HUES6 (cell line): ENCODE measurements at regions not wholly inside any gene's neighbourhood (a gene's known extent, or its start where the extent isn't known, plus 50 kb on each side); places are given as distances from the start of the nearest gene placed in this dataset.

Experiments
- H3K27ac ChIP-seq: 2 replicates; pipeline ENCODE4 v1.7.0; 2013; ENCODE audit warnings: low read depth, mild to moderate bottlenecking, low read length, inconsistent platforms
- H3K27me3 ChIP-seq: 2 replicates; pipeline ENCODE4 v1.6.1; 2013; ENCODE audit warnings: low read length; ENCODE audit not compliant: control insufficient read depth, insufficient read depth
- H3K36me3 ChIP-seq: 2 replicates; pipeline ENCODE4 v1.6.1; 2013; ENCODE audit warnings: low read length; ENCODE audit not compliant: control insufficient read depth, insufficient read depth
- H3K4me1 ChIP-seq: 2 replicates; pipeline ENCODE4 v1.6.1; 2013; ENCODE audit warnings: low read length; ENCODE audit not compliant: control insufficient read depth, insufficient read depth
- H3K4me3 ChIP-seq: 2 replicates; pipeline ENCODE4 v1.5.1; 2013; ENCODE audit warnings: low read depth, low read length
- H3K9ac ChIP-seq: one replicate; pipeline ENCODE4 v1.6.1; 2013; ENCODE audit warnings: mild to moderate bottlenecking, low read length
- H3K9me3 ChIP-seq: 2 replicates; pipeline ENCODE4 v1.6.1; 2013; ENCODE audit warnings: low read depth, low read length; ENCODE audit not compliant: control insufficient read depth, insufficient read depth

DNA sequence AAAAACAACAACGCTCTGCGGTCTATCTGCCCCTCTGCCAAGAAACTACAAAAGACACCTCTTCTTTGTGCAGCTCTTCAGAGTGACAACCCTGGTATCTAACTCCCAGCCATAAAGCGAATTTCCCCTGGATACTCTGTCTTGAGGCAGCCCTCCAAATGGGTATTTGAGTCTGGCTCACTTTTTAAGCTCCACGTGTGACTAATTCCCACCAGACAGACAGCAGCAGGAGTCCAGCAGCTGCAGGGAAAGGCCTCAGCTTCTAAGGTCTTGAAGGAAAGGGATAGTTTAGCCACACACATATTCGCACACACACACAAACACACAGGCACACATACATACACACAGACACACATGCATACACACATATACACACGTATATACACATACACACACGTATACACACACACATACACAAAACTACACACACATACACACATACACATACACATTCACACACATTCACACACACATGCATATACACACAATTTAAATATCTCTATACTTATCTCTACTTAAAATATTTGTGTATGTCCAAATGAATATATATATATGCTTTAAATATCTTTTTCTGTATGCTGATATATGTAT lies 188.8 kb downstream of the TSHZ3 start:
- Histone ChIP-seq H3K36me3 (no peaks in the 10 kb centered on the region), H3K9ac (no peak overlapping the region), H3K9me3 (peaks cover 9% of the 10 kb centered on the region; the same call in 1 of the 2 replicates), H3K27me3 (no peaks in the 10 kb centered on the region), H3K4me3 (no peak overlapping the region), H3K27ac (no peak overlapping the region), H3K4me1 (no peaks in the 10 kb centered on the region)

DNA sequence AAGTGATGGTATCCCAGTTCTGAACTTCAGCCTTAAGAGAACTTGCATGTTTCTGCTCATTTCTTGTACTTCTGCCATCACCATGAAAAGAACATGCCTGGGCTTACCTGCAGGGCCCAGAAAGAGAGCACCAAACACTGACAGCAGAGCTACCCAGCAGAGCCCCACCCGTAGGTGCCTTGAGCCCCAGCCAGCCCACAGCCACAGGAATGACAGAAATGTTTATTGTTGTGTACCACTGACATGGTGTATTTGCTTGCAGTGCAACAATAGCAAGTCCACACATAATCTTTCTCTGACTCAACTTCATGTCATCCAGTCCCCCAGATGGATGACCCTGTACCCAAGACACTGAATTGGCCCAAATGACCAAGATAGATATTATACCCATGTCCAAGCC lies 195.2 kb downstream of the TSHZ3 start:
- no peaks in the 10 kb centered on the region for H3K4me1 ChIP-seq
- H3K9ac ChIP-seq = no peak overlapping the region
- no peaks in the 10 kb centered on the region for H3K27me3 ChIP-seq
- H3K36me3 ChIP-seq = no peaks in the 10 kb centered on the region
- peaks cover 9% of the 10 kb centered on the region; the same call in 1 of the 2 replicates for H3K9me3 ChIP-seq
- no peak overlapping the region for H3K27ac ChIP-seq
- H3K4me3 ChIP-seq = no peak overlapping the region

DNA sequence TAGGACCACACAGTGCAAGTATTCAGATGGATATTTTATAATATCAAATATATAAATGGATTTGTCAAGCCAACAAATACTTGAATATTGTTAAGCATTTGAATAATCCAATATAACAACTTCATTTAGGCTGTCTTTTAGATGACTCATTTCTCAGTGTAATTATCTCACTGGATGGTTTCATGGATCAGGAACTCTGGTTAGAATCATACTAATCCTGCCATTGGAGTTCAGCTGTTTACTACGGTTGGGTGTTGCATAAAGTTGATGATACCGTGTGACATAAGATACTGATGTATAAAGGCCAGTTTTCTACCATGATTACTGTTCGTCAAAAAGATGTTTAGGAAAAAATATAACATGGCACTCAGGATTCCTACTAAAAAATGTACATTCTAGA lies 196.3 kb downstream of the TSHZ3 start:
- H3K9ac ChIP-seq = no peak overlapping the region
- H3K4me3 ChIP-seq = no peak overlapping the region
- H3K27me3 ChIP-seq = no peaks in the 10 kb centered on the region
- no peaks in the 10 kb centered on the region for H3K36me3 ChIP-seq
- H3K9me3 ChIP-seq = no peaks in the 10 kb centered on the region
- H3K27ac ChIP-seq = no peak overlapping the region
- H3K4me1 ChIP-seq = no peaks in the 10 kb centered on the region

DNA sequence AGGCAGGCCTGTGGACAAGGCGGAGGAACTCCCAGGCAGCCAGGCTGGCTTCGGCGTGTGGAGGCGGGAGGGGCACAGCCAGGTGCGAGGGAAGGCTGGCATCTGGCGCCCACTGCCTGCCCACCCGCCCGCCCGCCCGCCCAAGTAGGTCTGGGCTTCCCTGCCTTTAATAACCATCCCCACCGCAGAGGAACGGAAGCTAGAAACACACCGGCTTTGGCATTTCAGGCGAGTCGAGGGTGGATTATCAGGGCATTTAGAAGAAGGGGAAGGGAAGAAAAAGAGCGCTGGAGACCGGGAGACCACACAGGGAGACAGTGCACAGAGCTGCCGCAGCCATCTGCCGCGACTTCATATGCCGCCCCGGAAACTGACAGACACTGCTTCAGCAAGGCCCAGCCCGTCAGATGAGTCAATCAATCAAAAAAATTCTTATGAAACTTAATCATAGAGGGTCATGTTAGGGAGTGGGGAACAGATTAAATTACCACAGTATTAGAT lies 199.7 kb downstream of the TSHZ3 start:
- no peak overlapping the region for H3K4me3 ChIP-seq
- 0 out of 2 replicates have a peak, but pooled peaks cover 2% of the 10 kb centered on the region for H3K4me1 ChIP-seq
- H3K27me3 ChIP-seq = no peaks in the 10 kb centered on the region
- no peaks in the 10 kb centered on the region for H3K9me3 ChIP-seq
- no peak overlapping the region for H3K27ac ChIP-seq
- H3K36me3 ChIP-seq = no peaks in the 10 kb centered on the region
- H3K9ac ChIP-seq = no peak overlapping the region

DNA sequence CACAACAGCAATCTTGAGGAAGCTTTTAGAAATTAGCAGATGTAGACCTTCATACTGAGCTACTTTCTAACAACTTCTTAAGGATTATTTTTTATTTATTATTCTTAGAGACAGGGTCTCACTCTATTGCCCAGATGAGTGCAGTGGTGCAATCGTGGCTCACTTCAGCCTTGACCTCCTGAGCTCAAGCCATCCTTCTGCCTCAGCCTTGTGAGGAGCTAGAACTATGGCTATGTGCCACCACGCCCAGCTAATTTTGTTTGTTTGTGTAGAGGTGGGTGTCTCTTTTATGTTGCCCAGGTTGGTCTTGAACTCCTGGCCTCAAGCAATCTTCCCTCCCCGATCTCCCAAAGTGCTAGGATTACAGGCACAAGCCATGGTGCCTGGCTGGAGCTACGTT lies 200.6 kb downstream of the TSHZ3 start:
- Histone ChIP-seq H3K27ac (no peak overlapping the region), H3K27me3 (no peaks in the 10 kb centered on the region), H3K36me3 (no peaks in the 10 kb centered on the region), H3K4me3 (no peak overlapping the region), H3K9ac (no peak overlapping the region), H3K4me1 (0 out of 2 replicates have a peak, but pooled peaks cover 4% of the 10 kb centered on the region), H3K9me3 (no peaks in the 10 kb centered on the region)

DNA sequence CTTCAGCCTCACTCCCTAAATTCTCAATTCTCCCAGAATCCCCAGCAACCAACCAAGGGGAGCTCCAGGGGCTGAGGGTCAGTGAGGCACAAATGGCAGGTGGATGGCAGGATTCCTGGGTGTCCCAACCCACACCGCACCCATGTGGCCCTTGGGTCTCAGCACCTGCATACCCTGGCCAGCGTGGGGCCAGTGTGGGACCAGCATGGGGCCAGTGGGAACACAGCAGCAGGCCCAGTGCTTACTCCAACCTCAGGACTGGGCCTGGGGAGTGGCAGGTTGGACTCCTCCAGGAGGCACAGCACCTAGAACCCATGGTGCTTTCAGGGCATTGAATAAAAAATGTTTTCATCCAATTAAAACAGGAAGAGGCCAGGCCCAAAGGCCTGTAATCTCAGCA lies 202.0 kb downstream of the TSHZ3 start:
- 0 out of 2 replicates have a peak, but pooled peaks cover 4% of the 10 kb centered on the region for H3K4me1 ChIP-seq

DNA sequence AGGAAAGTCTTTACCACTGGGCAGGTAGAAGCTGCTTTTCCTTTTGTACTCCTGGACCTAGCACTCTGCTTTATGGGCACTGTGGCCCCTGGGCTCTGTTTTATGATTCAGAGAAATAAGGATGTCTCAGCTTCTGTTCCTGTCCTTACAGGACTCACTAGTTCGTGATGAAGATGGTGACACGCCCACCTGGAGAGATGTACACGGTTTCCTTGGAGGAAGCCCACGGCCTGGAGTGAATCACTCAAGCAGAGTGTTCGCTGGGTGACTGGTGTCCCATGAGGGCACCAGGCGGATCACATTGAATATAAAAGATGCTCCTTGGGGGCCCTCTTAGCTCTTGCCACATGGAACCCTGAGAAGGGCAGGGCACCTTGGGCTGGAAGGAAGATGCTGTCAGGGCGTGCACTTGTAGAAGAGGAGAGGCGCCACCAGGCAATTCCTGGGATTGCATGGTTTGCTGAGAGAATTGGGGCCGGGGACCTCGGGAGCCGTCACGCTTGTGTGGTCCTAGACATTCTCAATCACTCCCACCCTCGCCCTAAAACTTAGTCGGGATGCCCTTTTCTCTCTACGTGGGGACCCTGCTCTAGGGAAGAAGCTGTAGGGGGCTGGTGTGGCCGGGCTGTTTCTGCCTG lies 202.6 kb downstream of the TSHZ3 start:
- Histone ChIP-seq H3K4me1 (0 out of 2 replicates have a peak, but pooled peaks cover 4% of the 10 kb centered on the region), H3K4me3 (no peak overlapping the region), H3K27me3 (no peaks in the 10 kb centered on the region), H3K36me3 (no peaks in the 10 kb centered on the region), H3K9ac (no peak overlapping the region), H3K27ac (no peak overlapping the region), H3K9me3 (no peaks in the 10 kb centered on the region)

More for the DNA sequence above, 202.0 kb downstream of the TSHZ3 start:
- no peak overlapping the region for H3K27ac ChIP-seq
- no peak overlapping the region for H3K9ac ChIP-seq
- H3K27me3 ChIP-seq = no peaks in the 10 kb centered on the region
- no peak overlapping the region for H3K4me3 ChIP-seq
- no peaks in the 10 kb centered on the region for H3K36me3 ChIP-seq
- H3K9me3 ChIP-seq = no peaks in the 10 kb centered on the region

DNA sequence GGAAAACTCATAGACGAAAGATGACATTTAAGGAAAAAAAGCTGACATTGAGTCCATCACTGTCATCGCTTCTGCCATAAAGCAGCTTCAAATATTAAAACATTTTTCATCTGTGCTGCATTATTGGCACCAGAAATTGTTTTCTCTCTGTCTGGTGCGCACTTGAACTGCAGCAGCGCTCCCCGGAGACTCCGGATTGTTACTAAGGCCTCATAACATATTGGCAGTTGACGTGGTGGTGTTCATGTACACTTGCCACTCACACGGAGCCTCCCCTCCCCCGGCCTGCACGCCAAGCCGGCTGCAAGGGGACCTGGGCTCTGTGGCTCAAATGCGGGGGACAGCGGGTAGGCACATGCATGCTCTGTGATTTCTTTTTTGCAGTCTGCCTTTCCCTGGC lies 203.2 kb downstream of the TSHZ3 start:
- Histone ChIP-seq H3K27me3 (no peaks in the 10 kb centered on the region), H3K36me3 (no peaks in the 10 kb centered on the region), H3K9ac (no peak overlapping the region), H3K27ac (no peak overlapping the region), H3K4me3 (no peak overlapping the region), H3K4me1 (0 out of 2 replicates have a peak, but pooled peaks cover 4% of the 10 kb centered on the region), H3K9me3 (no peaks in the 10 kb centered on the region)

DNA sequence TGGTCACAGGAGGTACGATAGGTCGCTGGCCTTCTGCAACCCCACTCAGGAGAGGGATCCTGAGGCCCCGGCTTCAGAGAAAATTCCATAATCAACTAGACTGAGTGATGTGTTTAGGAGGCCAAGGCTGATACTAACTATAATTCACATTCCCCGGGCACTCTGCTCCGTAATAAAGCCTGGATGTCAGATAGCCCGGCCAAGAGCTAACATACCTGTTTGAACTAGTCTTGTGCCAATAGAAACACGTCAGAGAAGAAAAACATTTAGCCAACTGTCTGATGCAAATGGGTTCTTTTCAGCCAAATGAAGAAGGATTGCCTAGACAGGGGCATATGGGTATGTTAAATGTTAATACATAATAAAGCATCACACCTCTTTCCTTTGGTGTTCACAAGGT lies 204.2 kb downstream of the TSHZ3 start:
- 0 out of 2 replicates have a peak, but pooled peaks cover 4% of the 10 kb centered on the region for H3K4me1 ChIP-seq
- H3K27me3 ChIP-seq = no peaks in the 10 kb centered on the region
- H3K9me3 ChIP-seq = no peaks in the 10 kb centered on the region
- H3K9ac ChIP-seq = no peak overlapping the region
- no peak overlapping the region for H3K4me3 ChIP-seq
- no peak overlapping the region for H3K27ac ChIP-seq
- H3K36me3 ChIP-seq = no peaks in the 10 kb centered on the region

DNA sequence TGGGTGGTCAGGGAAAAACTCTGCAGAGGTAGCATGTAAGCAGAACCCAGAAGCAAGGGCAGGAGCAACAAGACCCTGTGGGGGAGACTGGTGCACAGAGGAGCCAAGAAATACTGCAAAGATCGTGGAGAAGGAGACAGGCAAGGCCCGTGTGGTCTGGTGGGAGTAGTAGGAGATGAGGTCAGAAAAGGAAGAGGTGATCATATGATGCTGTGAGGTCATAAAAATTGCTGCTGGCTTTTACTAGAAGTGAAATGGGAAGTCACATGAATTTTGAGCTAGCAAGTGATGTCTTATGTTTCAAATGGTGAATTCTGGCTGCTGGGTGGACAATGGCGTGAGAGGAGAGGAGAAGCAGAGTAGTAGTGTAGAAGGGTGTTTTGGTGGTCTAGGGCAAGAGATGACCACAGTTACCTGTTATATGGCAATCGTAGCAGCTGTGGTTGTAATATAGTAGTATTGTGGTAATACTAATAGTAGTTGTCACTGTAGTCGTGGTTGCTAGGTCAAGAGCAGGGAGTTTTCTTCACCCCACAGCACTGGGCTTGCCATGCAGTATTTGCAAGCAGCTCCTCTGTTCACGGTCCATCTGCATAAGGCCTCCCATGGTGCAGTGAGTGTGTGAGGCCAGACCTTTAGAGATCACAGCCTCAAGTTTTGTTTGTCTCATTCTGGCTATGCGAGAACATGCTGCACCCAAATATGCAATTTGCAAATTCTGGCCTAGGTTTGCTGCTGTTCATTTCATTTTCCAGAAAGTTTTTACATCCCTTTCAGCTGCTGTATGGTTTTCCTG lies 205.0 kb downstream of the TSHZ3 start:
- Histone ChIP-seq H3K36me3 (no peaks in the 10 kb centered on the region), H3K9ac (no peak overlapping the region), H3K4me1 (0 out of 2 replicates have a peak, but pooled peaks cover 4% of the 10 kb centered on the region), H3K27ac (no peak overlapping the region), H3K27me3 (no peaks in the 10 kb centered on the region), H3K9me3 (no peaks in the 10 kb centered on the region), H3K4me3 (no peak overlapping the region)

DNA sequence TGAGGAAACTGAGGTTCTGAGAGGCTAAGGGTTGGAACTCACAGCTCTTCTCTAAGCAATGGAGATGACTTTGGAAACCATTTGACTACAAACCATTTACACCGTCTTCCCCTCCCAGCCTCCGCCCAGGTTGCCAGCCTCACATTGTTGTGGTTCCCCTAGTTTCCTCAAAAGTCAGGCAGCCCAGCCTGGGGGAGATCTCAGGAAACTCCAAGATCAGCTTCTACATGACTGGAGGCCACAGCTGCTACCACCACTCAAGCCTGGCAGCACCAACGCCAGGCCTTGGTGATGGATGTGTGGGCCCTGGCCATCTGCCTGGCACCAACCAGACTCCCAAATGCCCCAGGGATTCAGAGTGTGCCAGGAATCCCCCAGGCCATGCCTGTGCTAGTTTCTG lies 207.9 kb downstream of the TSHZ3 start:
- no peak overlapping the region for H3K9ac ChIP-seq
- H3K36me3 ChIP-seq = no peaks in the 10 kb centered on the region
- no peak overlapping the region for H3K27ac ChIP-seq
- H3K4me1 ChIP-seq = 0 out of 2 replicates have a peak, but pooled peaks cover 4% of the 10 kb centered on the region
- no peak overlapping the region for H3K4me3 ChIP-seq
- no peaks in the 10 kb centered on the region for H3K27me3 ChIP-seq
- peaks cover 3% of the 10 kb centered on the region; the same call in 1 of the 2 replicates for H3K9me3 ChIP-seq
